HS-5 (cell line): ENCODE measurements at regions not wholly inside any gene's neighbourhood (a gene's known extent, or its start where the extent isn't known, plus 50 kb on each side); places are given as distances from the start of the nearest gene placed in this dataset.
"Not testable (repeated sequence)": the region's sequence is repeated elsewhere in the genome, so short reads cannot be mapped to it uniquely, and the experiment has no call there.

ENCODE experiments used
- DNase-seq: peaks from one replicate; pipeline ENCODE4 v3.0.0-alpha.2; 2012; ENCODE audit warnings: low read depth

DNA sequence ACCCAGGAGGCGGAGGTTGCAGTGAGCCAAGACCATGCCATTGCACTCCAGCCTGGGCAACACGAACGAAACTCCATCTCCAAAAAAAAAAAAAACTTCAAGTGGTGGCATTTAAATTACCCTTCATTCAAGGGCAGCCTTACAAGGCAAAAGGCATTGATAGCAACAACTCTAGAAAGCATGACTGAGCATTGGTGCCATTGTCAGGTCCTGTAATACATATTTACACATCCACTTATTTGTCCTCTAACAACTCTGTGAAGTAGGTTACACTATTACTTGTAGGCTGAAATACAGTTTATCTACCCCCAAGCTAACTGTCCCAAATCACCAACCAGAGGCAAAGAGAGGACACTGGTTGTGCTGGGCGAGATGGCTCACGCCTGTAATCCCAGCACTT, 52.7 kb upstream of the LARP1 start:
- DNase-seq: no peak

DNA sequence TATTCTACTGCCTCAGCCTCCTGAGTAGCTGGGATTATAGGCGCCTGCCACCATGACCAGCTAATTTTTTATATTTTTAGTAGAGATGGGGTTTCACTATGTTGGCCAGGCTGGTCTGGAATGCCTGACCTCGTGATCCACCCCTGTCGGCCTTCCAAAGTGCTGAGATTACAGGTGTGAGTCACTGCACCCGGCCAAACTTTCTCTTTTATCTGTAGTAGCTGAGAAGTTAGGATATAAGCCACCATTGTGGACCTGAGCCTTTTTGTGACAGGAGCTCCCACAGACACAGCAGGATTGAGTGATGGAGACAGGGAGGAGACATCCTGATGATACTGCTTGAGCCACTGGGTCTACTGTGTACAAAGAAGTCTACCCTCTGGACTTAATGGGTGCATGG, 53.5 kb upstream of the LARP1 start:
- DNase-seq: not testable (repeated sequence)

DNA sequence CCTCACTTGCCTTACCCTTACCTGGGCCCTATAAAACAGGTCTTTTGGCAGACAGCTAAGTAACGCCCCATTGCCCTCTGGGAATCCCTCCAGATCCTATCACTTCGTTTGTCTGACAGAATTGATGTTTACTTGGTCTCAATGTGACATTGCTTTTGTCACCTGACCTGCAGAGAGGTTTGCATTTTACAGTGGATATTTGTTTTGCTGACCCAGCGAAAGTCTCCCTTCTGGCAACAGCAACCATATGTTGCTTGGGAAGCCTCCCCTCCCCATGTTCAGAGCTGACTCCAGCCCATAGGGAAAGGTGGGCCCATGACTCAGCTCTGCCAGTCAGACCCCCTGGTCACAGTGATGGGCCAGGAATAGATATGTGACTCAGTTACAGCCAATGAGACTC, 54.0 kb upstream of the LARP1 start:
- DNase-seq: no peak

DNA sequence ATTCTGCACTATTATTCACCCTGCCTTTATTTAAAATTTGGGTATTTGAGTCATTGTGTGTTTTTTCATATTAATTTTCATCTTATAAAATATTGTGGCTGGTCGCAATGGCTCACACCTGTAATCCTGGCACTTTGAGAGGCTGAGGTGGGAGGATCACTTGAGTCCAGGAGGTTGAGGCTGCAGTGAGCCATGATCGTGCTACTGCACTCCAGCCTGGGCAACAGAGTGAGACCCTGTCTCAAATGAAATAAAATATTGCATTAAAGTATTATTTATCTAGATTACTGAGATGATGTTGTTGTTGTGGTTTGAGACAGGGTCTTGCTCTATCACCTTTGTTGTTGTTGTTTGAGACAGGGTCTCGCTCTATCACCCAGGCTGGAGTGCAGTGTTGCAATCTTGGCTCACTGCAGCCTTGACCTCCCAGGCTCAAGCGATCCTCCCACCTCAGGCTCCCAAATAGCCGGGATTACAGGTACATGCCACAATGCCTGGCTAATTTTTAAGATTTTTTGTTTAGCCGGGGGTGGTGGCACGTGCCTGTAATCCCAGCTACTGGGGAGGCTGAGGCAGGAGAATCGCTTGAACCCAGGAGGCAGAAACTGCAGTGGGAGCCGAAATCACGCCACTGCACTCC, 54.8 kb upstream of the LARP1 start:
- not testable (repeated sequence) for DNase-seq

DNA sequence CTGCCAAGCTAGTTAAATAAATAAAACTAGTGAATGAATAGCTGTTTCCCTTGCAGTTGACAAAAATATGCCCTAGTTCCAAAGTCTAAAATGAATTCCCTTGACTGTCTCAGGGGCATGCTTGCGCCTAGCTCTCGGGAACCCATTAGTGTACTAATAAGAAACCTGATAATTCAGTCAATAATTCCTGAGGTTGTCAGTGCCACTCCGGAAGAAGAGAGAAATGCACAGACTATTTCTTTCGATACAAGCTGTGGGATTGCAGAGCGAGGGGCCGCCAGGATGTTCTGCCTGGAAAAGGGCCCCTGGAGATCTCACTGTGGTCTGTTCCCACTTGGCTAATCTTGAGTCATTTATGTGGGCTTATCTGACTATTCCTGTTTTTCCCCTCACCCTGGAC, 56.4 kb upstream of the LARP1 start:
- no peak for DNase-seq

DNA sequence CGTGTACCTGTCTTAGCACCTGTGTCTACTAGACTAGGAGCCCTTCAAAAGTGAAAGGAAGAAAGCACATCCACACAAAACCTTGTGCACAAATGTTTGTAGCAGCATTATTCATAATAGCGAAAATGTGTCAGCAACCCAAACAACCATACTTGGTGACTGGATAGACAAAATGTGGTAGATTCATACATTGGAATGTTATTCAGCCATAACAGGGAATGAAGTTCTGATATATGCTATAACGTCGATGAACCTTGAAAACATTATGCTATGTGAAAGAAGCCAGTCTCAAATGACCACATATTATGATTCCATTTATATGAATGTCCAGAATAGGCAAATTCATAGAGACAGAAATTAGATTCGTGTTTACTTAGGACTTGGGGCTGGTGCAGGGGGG, 57.8 kb upstream of the LARP1 start:
- DNase-seq: no peak

DNA sequence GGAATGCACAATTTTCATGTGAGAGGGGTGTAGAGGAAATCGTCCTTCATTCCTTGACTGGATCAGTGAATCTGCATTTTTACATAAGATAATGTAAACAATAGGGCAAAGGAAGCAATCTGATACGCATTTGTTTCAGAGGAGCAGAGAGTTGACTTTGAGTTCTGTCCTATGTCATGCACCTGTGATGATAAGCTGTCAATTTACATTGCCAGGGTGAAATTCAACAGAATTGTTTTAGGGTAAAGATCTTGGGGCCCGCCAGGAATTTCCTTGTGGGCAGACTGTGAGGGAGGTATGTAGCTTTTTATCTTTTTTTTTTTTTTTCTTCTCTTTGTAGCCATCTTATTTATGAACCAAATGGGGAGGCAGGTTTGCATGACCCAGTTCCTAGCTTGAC, 58.3 kb upstream of the LARP1 start:
- DNase-seq: no peak

DNA sequence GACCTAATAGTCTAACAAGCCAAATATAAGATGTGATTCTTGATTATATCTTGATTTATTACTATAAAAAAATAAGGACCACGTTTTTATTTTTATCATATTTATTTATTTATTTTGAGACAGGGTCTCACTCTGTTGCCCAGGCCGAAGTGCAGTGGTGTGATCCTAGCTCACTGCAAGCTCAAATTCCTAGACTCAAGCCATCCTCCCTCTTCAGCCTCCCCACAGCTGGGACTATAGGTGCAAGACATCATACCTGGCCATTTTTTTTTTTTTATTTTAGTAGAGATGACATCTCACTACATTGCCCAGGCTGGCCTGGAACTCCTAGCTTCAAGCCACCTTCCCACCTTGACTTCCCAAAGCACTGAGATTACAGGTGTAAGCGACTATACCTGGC, 61.0 kb upstream of the LARP1 start:
- DNase-seq: no peak

DNA sequence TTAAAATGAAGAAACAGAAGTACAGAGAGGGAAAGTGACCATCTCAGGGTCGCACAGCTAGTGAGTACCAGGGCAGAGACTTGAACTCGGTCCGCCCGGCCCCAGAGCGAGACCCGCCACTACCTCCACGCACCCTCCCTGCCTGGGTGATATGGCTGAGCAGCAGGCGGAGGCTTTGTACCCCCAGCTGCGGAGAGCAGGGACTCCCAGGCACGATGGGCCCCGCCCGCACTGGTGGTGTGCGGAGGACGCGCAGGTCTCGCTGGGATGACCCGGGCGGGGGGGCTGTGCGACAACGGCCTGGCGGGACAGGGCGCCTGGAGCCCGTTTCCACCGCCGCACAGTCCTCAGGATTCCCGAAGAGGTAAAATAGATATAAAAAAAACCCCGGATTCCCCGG, 64.7 kb upstream of the LARP1 start:
- no peak for DNase-seq

DNA sequence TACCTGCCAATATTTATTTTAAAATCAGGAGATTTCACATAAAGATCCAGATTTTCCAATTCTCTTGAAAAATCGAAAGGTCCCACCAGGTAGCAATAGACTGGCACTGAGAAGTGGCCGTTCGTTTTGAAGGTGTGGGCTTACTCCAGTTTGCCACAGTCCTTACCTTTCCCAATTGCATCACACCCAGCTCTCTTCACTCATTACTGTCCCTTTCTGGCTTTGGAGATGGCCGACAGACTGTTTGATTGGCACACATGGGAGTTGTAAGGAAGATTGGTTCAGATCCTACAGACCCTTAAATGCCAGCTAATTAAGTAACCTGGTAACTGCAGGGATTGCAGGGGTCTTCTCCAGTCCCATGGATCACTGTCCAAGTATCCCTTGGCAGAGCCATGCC, 68.7 kb upstream of the LARP1 start:
- no peak for DNase-seq

DNA sequence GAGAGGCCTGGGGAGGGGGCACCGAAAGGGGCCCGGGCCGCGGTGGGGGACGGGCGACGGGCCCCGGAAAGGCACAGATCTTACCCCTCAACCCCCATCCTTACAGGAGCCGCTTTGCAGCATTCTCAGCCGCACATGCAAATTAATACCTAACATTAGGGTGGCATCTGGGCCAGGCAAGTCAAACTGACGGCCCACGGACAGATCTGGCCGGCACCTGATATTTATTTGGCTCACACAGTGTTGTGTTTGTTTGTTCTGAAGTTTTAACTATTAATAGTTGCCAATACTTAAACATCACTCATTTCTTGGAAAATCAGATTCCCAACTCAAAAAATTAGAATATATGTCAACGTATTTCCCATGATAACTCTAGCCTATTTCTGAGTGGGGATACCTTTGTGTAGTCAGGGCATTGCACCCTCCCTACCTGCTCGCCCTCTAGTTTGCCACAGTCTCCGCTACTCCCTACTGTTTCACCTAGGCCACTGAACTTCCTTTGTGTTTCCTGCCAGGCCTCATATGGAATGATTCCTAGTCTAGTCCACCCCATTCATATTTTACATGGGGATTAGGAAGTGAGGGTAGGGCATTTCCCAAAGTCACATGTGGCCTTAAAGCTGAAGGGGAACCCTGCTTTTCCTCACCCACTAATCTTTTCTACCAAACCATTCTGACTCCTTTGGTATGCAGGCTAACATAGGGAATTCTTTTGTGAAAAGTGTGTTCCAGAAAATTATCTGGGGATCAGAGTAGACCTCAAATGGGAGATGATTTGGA, 71.9 kb upstream of the LARP1 start:
- DNase-seq: no peak

DNA sequence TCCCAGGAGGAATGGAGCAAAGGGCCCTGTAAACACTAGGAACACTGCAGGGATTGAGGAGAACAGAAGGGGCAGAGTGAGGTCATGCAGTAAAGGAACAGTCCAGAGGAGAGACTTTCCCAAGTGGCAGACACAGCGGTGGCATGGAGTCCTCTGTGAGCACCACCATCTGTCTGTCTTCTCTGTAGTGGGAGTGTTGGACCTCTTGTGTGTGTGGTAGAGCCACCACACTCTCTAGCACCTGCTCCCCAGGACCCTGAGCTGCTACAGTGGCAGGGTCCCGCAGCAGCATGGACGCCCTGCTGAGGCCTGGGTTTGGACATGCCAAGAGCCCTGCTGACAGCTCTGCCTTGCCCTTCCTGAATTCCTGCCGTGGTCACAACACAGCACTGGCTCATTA, 75.7 kb upstream of the LARP1 start:
- no peak for DNase-seq

DNA sequence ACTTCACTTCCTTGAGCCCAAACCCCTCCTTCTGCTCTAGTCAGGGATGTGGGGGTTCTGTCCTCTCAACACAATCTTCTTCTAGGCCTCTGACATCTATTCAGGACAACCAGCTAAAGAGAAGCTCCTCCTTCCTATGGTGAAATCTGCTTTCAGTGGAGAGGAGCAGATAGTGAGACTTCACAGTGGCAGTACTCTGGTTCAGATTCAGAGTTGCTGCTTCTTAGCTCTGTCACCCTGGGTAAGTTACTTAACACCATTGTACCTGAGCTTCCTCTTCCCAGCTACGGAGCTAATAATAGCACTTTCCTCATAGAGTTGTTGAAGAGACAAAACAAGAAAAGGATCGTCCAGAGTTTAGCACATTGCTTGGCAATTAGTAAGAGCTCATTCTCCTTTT, 77.3 kb upstream of the LARP1 start:
- no peak for DNase-seq

DNA sequence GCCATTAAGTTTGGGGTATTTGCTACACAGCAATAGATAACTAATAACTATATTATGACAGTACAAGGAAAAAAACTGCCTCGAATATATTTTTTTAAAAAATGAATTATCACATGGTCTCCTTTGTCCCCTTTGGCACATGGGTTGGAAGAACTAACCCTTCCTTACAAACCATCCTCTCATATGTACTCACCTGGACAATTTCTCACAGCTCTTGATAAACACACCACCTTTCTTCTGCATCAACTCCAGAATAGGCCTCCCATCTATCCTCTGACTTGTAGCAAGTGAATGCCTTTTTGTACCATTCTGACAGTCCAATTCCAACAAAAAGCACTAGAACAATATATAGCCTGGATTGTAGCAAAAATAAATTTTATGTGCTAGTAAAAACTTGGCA, 78.7 kb upstream of the LARP1 start:
- no peak for DNase-seq

DNA sequence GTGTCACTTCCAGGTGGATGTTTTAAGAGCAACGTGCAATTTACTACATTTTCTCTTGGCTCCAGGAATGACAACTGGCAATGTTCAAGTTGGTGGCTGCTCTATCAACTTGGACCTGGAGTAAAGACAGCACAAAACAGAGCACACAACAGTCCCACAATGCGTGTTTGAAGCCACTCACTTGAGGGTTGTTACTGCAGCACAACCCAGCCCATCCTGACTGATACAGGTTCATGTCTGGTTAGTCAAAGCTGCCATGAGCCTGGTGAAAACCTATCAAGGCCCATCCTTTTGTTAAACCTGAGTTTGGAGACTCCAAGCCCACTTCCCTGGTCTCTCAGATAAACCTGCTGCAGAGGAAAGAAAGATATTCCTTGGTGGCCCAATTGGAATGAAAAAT, 81.1 kb upstream of the LARP1 start:
- DNase-seq: no peak

DNA sequence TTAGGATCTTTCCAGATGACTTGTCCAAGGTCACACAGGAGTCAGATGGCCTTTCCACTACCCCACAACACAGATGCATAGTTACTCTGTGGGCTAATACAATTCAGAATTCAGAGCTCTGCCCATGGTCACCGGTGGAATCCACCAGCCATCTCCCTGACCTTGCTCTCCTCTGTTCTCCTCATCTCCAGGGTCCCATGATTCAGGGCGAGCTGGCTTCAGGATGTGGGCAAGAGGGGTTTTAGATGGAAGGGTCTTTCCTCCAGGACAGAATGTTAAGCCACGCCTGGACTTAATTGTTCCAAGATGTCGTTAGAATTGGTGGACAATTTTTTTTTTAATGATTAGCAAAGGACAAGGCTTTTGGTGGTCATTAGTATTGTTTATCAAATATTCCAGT, 81.7 kb upstream of the LARP1 start:
- no peak for DNase-seq

DNA sequence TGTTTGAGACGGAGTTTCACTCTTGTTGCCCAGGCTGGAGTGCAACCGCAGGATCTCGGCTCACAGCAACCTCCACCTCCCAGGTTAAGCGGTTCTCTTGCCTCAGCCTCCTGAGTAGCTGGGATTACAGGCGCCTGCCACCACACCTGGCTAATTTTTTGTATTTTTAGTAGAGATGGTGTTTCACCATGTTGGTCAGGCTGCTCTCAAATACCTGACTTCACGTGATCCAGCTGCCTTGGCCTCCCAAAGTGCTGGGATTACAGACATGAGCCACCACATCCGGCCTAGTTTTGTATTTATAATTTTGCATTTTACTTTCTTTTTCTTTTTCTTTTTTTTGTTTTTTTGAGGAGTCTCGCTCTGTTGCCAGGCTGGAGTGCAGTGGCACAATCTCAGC, 85.3 kb upstream of the LARP1 start:
- DNase-seq: not testable (repeated sequence)

DNA sequence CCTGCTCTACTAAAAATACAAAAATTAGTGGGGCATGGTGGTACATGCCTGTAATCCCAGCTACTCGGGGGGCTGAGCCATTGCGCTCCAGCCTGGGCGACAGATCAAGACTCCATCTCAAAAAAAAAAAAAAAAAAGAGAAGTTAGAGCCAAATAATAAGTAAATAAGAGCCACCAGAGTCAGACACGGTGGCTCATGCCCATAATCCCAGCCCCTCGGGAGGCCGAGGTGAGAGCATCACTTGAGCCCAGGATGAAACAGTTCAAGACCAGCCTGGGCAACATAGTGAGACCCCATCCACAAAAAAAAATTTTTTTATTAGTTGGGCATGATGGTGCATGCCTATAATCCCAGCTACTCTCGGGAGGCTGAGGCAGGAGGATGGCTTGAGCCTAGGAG, 85.8 kb upstream of the LARP1 start:
- no peak for DNase-seq

DNA sequence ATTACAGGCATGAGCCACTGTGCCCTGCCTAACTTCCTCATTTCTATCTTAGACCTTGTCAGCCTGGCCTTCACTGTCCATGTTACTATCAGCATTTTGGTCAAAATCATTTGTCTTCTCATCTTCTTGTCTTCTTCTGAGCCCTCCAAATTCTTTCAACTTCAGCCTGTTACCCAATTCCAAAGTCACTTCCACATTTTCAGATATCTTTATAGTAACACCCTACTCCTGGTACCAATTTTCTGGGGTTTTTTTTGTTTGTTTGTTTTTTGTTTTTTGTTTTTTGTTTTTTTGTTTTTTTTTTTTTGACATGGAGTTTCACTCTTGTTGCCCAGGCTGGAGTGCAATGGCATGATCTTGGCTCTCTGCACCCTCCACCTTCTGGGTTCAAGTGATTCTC, 90.3 kb upstream of the LARP1 start:
- no peak for DNase-seq

DNA sequence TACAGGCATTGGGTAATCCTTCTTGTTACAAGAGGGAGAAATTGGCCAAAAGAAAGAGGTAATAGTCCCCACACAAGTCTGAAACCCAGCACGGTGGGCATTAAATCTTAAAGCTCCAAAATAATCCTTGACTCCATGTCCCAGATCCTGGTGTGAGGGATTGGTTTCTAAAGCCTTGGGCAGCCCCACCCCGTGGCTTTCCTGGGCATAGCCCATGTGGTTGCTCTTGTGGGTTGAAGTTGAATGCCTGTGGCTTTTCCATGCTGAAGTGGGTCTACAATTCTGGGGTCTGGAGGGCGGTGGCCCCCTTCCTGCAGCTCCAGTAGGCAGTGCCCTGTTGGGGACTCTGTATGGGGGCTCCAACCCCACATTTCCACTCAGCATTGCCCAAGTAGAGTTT, 91.8 kb upstream of the LARP1 start:
- no peak for DNase-seq

DNA sequence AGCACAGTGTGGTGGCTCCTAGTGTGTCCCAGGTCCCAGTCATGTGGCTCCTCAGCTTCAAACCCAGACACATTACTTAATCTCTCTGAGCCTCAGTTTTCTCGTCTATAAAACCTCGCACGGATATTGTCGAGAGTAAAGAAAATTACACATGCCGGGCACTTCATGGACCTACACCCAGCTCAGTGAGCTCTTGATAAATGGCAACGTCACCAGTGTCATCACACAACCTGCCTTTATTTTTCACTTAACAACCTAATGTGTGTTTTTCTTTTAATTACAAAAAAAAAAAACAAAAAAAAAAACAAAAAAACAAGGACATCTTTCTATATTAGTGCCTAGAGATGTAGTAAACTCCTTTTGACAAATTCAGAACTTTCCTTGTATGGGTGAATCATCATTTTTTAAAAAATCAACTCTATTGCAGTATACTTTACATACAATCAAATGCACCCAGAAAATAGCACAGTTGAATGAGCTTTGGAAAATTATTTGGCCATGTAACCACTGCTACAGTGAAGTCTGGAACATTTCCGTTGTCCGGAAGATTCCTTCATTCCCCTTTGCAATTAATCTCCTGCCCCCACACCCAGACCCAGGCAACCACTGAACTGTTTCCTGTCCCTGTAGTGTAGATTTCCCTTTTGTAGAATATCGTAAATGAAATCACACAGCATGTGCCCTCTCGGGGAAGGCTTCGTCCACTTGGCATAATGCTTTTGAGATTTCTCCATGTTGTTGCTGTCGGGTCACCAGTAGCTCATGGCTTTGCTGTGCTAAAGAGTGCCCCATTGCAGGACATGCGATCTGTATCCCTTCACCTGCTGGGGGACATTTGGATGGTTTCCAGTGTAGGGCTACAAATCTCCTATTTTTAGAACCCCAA, 100.4 kb upstream of the LARP1 start:
- no peak for DNase-seq

DNA sequence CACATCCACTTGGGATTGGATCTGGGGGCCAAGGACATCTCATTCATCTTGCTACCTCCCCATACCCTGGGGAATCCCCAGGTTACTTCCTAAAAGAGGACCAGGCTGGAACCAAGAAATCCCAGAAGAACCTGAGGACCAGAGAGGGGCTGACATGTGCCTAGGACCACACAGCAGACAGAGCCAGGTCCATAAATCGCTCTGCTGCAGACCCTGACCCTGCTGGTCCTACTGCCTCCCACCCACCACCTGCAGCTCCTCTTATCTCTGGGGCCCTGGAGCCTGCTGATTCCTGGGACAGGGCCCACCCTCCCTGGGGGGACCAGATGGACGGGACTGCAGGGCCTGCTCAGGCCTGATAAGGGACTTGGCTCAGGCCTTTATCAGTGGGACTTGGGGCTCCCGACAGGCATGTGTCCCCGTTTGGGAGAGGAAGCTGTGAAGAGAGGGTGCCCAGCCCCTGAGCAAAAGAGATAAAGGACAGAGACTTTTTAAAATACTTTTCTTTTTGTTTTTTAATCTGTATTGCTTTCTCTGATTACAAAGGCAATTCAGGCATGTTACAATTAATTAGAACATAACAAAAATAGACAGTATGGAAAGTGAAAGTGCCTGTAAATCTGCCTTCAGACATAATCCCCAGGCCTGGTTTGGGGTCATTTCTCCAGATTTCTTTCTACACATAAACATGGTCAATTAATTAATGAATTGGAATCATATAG, 101.3 kb upstream of the LARP1 start:
- no peak for DNase-seq

DNA sequence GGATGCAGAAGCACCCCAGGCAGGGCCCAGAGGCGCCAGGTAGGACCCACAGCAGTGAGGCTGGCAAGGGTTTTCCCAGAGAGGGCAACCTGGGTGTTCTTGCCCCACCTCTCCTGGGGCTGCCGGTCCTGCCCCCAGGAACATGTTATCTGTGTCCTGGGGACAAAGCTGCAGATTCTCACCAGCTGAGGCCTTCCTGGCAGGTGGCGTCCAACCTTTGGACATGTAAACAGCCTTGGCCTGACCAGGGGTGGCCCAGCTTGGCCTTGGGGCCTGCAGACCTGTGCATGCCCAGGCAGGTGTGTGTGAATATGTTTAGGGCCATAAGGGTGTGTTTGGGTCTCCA, 101.8 kb upstream of the LARP1 start:
- DNase-seq: no peak
